ENCODE measurements at regions not wholly inside any gene's neighbourhood (a gene's known extent, or its start where the extent isn't known, plus 50 kb on each side); places are given as distances from the start of the nearest gene placed in this dataset.

- no peaks in the 10 kb centered on the region for H3K4me1 ChIP-seq (ENCODE audit: control insufficient read depth in 1 of 2, insufficient read depth in 2 of 2, low read length in 2 of 2)
- POLR2A ChIA-PET, result no interaction called here
- no peaks in the 10 kb centered on the region for H3K27me3 ChIP-seq (ENCODE audit: insufficient read depth, low read length)
- H2AFZ ChIP-seq (ENCODE audit: low read depth, low read length, poor library complexity, severe bottlenecking), result no peak overlapping the region
- intact Hi-C loops (cut with micrococcal nuclease), result no loop called here
- no peak overlapping the region for H3K27ac ChIP-seq (ENCODE audit: low read depth, low read length)
- no peak overlapping the region for H3K9ac ChIP-seq (ENCODE audit: low read length)
- H3K79me2 ChIP-seq (ENCODE audit: insufficient read depth, low read length), result no peaks in the 10 kb centered on the region
- no peaks in the 10 kb centered on the region for H3K9me3 ChIP-seq (ENCODE audit: control insufficient read depth in 1 of 2, insufficient read depth in 1 of 2, low read depth in 1 of 2, low read length in 2 of 2)
- RAD21 ChIA-PET (ENCODE audit: low non-redundant PET in 1 of 2, low total read pairs in 2 of 2, uncharacterized antibody in 2 of 2, unreplicated experiment in 2 of 2), result no interaction called here
- H3K36me3 ChIP-seq (ENCODE audit: control insufficient read depth in 1 of 2, insufficient read depth in 2 of 2, low read length in 2 of 2), result no peaks in the 10 kb centered on the region
- BruUV-seq (replicated peaks), result no TSS peak
- ATAC-seq (no peak), DNase-seq (ENCODE audit: low read depth, low spot score) (no peak)
- no peak overlapping the region for H3K4me2 ChIP-seq (ENCODE audit: low read length)
- TF ChIP-seq ZNF274 (IDR thresholded peaks at IDR 0.05; ENCODE audit: low read depth, low read length) (no peak), JUND (IDR thresholded peaks at IDR 0.05) (no peak), POLR2A (IDR thresholded peaks at IDR 0.05; ENCODE audit: borderline replicate concordance, extremely low read depth, insufficient read depth, insufficient read length) (no peak), CBX3 (IDR thresholded peaks at IDR 0.05; ENCODE audit: low read depth) (no peak), ZBTB33 (IDR thresholded peaks at IDR 0.05; ENCODE audit: extremely low read depth, insufficient replicate concordance, low read length) (no peak), EZH2 (IDR thresholded peaks at IDR 0.05) (no peak), CTCF (IDR thresholded peaks at IDR 0.05 in 2 of 3, conservative IDR thresholded peaks at IDR 0.05 in 1 of 3; ENCODE audit: borderline replicate concordance in 1 of 3, insufficient read depth in 1 of 3, low read depth in 2 of 3, low read length in 2 of 3) (no peak), ELF1 (IDR thresholded peaks at IDR 0.05; ENCODE audit: borderline replicate concordance, low read depth) (no peak), POLR2AphosphoS5 (IDR thresholded peaks at IDR 0.05; ENCODE audit: low read depth, low read length) (no peak), SIN3A (IDR thresholded peaks at IDR 0.05; ENCODE audit: low read depth) (no peak), CEBPB (IDR thresholded peaks at IDR 0.05; ENCODE audit: low read depth) (no peak), RAD21 (IDR thresholded peaks at IDR 0.05; ENCODE audit: low read depth) (no peak), YY1 (IDR thresholded peaks at IDR 0.05; ENCODE audit: extremely low read depth, insufficient replicate concordance, low read depth, low read length) (no peak), ATF3 (IDR thresholded peaks at IDR 0.05) (no peak), TCF7L2 (IDR thresholded peaks at IDR 0.05; ENCODE audit: borderline replicate concordance, extremely low read depth, insufficient read depth, insufficient read length) (no peak), ZFX (IDR thresholded peaks at IDR 0.05) (no peak), EZH2phosphoT487 (IDR thresholded peaks at IDR 0.05; ENCODE audit: borderline replicate concordance) (no peak), SRF (IDR thresholded peaks at IDR 0.05; ENCODE audit: low read depth) (no peak), EGR1 (IDR thresholded peaks at IDR 0.05; ENCODE audit: low read depth) (no peak)
- TF ChIP-seq, protein P1, sequence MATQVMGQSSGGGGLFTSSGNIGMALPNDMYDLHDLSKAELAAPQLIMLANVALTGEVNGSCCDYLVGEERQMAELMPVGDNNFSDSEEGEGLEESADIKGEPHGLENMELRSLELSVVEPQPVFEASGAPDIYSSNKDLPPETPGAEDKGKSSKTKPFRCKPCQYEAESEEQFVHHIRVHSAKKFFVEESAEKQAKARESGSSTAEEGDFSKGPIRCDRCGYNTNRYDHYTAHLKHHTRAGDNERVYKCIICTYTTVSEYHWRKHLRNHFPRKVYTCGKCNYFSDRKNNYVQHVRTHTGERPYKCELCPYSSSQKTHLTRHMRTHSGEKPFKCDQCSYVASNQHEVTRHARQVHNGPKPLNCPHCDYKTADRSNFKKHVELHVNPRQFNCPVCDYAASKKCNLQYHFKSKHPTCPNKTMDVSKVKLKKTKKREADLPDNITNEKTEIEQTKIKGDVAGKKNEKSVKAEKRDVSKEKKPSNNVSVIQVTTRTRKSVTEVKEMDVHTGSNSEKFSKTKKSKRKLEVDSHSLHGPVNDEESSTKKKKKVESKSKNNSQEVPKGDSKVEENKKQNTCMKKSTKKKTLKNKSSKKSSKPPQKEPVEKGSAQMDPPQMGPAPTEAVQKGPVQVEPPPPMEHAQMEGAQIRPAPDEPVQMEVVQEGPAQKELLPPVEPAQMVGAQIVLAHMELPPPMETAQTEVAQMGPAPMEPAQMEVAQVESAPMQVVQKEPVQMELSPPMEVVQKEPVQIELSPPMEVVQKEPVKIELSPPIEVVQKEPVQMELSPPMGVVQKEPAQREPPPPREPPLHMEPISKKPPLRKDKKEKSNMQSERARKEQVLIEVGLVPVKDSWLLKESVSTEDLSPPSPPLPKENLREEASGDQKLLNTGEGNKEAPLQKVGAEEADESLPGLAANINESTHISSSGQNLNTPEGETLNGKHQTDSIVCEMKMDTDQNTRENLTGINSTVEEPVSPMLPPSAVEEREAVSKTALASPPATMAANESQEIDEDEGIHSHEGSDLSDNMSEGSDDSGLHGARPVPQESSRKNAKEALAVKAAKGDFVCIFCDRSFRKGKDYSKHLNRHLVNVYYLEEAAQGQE (IDR thresholded peaks at IDR 0.05; ENCODE audit: low read depth), result no peak
- no peaks in the 10 kb centered on the region for H3K9me2 ChIP-seq (ENCODE audit: insufficient read depth)
- H4K20me1 ChIP-seq (ENCODE audit: insufficient read depth), result no peaks in the 10 kb centered on the region
- H3K4me3 ChIP-seq (replicated peaks in 1 of 2; ENCODE audit: low read depth in 1 of 2, low read length in 2 of 2), result no peak overlapping the region
- CTCF ChIA-PET, result no interaction called here
These were observed 99.5 kb upstream of the PCDH7 start for GRCh38 chr4:30620711-30621110.

All from HCT116 (cell line).